ENCODE measurements at regions not wholly inside any gene's neighbourhood (a gene's known extent, or its start where the extent isn't known, plus 50 kb on each side); places are given as distances from the start of the nearest gene placed in this dataset.

GRCh38 chr18:61750840-61751668 is 141.8 kb downstream of the RNF152 start:
- intact Hi-C loops (cut with DNase I; ENCODE audit: low total_unique reads): no loop called here
- 92 to 93% methylated on average over 9 of the region's 9 CpGs for WGBS, 2 donors
- TF ChIP-seq CTCF (IDR thresholded peaks at IDR 0.05) (no peak), POLR2A (IDR thresholded peaks at IDR 0.05) (no peak)
- DNase-seq (ENCODE audit: low spot score in 2 of 2): no peak
- H3K4me3 ChIP-seq (ENCODE audit: low read depth, poor library complexity, severe bottlenecking): no peak overlapping the region

GRCh38 chr18:61749546-61749945 is 143.3 kb downstream of the RNF152 start:
- TF ChIP-seq CTCF (IDR thresholded peaks at IDR 0.05) (no peak), POLR2A (IDR thresholded peaks at IDR 0.05) (no peak)
- intact Hi-C loops (cut with DNase I; ENCODE audit: low total_unique reads): no loop called here
- 81 to 84% methylated on average over 4 of the region's 4 CpGs for WGBS, 2 donors
- no peak overlapping the region for H3K4me3 ChIP-seq (ENCODE audit: low read depth, poor library complexity, severe bottlenecking)
- DNase-seq (ENCODE audit: low spot score in 2 of 2): no peak

- H3K4me3 ChIP-seq (ENCODE audit: low read depth, poor library complexity, severe bottlenecking): no peak overlapping the region
- no peak for DNase-seq (ENCODE audit: low spot score in 2 of 2)
- whole genome bisulfite sequencing, 2 donors: 73 to 78% methylated on average over 6 of the region's 6 CpGs
- intact Hi-C loops (cut with DNase I; ENCODE audit: low total_unique reads): no loop called here
- TF ChIP-seq POLR2A (IDR thresholded peaks at IDR 0.05) (no peak), CTCF (IDR thresholded peaks at IDR 0.05) (no peak)
Measured at GRCh38 chr18:61749031-61749430, 143.8 kb downstream of the RNF152 start.

- no peak overlapping the region for H3K4me3 ChIP-seq (ENCODE audit: low read depth, poor library complexity, severe bottlenecking)
- WGBS, 2 donors: 84 to 90% methylated on average over 10 of the region's 10 CpGs
- TF ChIP-seq CTCF (IDR thresholded peaks at IDR 0.05) (no peak), POLR2A (IDR thresholded peaks at IDR 0.05) (no peak)
- DNase-seq (ENCODE audit: low spot score in 2 of 2): no peak
- intact Hi-C loops (cut with DNase I; ENCODE audit: low total_unique reads): no loop called here
Measured at GRCh38 chr18:61748004-61748403, 144.8 kb downstream of the RNF152 start.

- no peak for DNase-seq (ENCODE audit: low spot score in 2 of 2)
- 59 to 61% methylated on average over 4 of the region's 4 CpGs for WGBS, 2 donors
- TF ChIP-seq CTCF (IDR thresholded peaks at IDR 0.05): no peak
- no peak for TF ChIP-seq POLR2A (IDR thresholded peaks at IDR 0.05)
- no peak overlapping the region for H3K4me3 ChIP-seq (ENCODE audit: low read depth, poor library complexity, severe bottlenecking)
- intact Hi-C loops (cut with DNase I; ENCODE audit: low total_unique reads): no loop called here
Measured at GRCh38 chr18:61743775-61744531, 148.9 kb downstream of the RNF152 start.
